SJSA1 (cell line): ENCODE measurements at regions not wholly inside any gene's neighbourhood (a gene's known extent, or its start where the extent isn't known, plus 50 kb on each side); places are given as distances from the start of the nearest gene placed in this dataset.

Experiments used
- DNase-seq, 2 experiments: peaks; one replicate each; pipeline ENCODE4 v3.0.0-alpha.2; 2015 to 2020; ENCODE audit warnings: low spot score in 2 of 2, low read depth in 1 of 2
- H3K27ac ChIP-seq: fragments of 250-450 bp; sonication (Bioruptor Pico); 2 replicates; pipeline ENCODE4 v1.5.1; 2020; ENCODE audit warnings: mild to moderate bottlenecking, moderate library complexity
- H3K27me3 ChIP-seq: fragments of 250-450 bp; sonication (Bioruptor Pico); replicated peaks from 2 replicates; pipeline ENCODE4 v1.5.1; 2020; ENCODE audit warnings: mild to moderate bottlenecking, moderate library complexity
- H3K36me3 ChIP-seq: fragments of 250-450 bp; sonication (Bioruptor Pico); 2 replicates; pipeline ENCODE4 v1.5.1; 2020; ENCODE audit warnings: mild to moderate bottlenecking
- H3K4me1 ChIP-seq: fragments of 250-450 bp; sonication (Bioruptor Pico); replicated peaks from 2 replicates; pipeline ENCODE4 v1.6.1; 2021; ENCODE audit warnings: mild to moderate bottlenecking
- H3K4me3 ChIP-seq: fragments of 250-450 bp; sonication (Bioruptor Pico); 2 replicates; pipeline ENCODE4 v1.5.1; 2020; ENCODE audit warnings: mild to moderate bottlenecking
- H3K9me3 ChIP-seq: fragments of 250-450 bp; sonication (Bioruptor Pico); replicated peaks from 2 replicates; pipeline ENCODE4 v1.5.1; 2020; ENCODE audit warnings: mild to moderate bottlenecking

- DNase-seq, result no peak
- Histone ChIP-seq H3K4me3 (no peak overlapping the region), H3K9me3 (no peaks in the 10 kb centered on the region), H3K4me1 (no peaks in the 10 kb centered on the region), H3K27ac (no peak overlapping the region), H3K36me3 (no peaks in the 10 kb centered on the region), H3K27me3 (no peaks in the 10 kb centered on the region)
These were observed 606.0 kb downstream of the ARL4A start for GRCh38 chr7:13293264-13294002.

- Histone ChIP-seq H3K4me3 (no peak overlapping the region), H3K27me3 (no peaks in the 10 kb centered on the region), H3K9me3 (no peaks in the 10 kb centered on the region), H3K4me1 (no peaks in the 10 kb centered on the region), H3K27ac (no peak overlapping the region), H3K36me3 (no peaks in the 10 kb centered on the region)
- DNase-seq, result no peak
These were observed 619.6 kb downstream of the ARL4A start for GRCh38 chr7:13307040-13307439.

GRCh38 chr7:13308423-13308822 is 621.0 kb downstream of the ARL4A start:
- no peak for DNase-seq
- Histone ChIP-seq H3K4me3 (no peak overlapping the region), H3K27me3 (no peaks in the 10 kb centered on the region)

GRCh38 chr7:13309535-13309934 is 622.1 kb downstream of the ARL4A start:
- no peaks in the 10 kb centered on the region for H3K36me3 ChIP-seq
- no peak for DNase-seq
- no peak overlapping the region for H3K4me3 ChIP-seq
- H3K27me3 ChIP-seq, result no peaks in the 10 kb centered on the region
- H3K27ac ChIP-seq, result no peak overlapping the region
- H3K4me1 ChIP-seq, result no peaks in the 10 kb centered on the region
- H3K9me3 ChIP-seq, result no peaks in the 10 kb centered on the region

More at GRCh38 chr7:13308423-13308822, 621.0 kb downstream of the ARL4A start:
- no peaks in the 10 kb centered on the region for H3K9me3 ChIP-seq
- no peaks in the 10 kb centered on the region for H3K4me1 ChIP-seq
- no peaks in the 10 kb centered on the region for H3K36me3 ChIP-seq
- no peak overlapping the region for H3K27ac ChIP-seq

GRCh38 chr7:13312307-13312706 is 624.9 kb downstream of the ARL4A start:
- no peak overlapping the region for H3K4me3 ChIP-seq
- no peaks in the 10 kb centered on the region for H3K27me3 ChIP-seq
- no peak overlapping the region for H3K27ac ChIP-seq
- no peaks in the 10 kb centered on the region for H3K36me3 ChIP-seq
- no peaks in the 10 kb centered on the region for H3K9me3 ChIP-seq
- DNase-seq, result no peak
- H3K4me1 ChIP-seq, result no peaks in the 10 kb centered on the region

- no peak overlapping the region for H3K4me3 ChIP-seq
- no peaks in the 10 kb centered on the region for H3K9me3 ChIP-seq
- DNase-seq, result no peak
- H3K27ac ChIP-seq, result no peak overlapping the region
- no peaks in the 10 kb centered on the region for H3K27me3 ChIP-seq
- H3K36me3 ChIP-seq, result no peaks in the 10 kb centered on the region
- no peaks in the 10 kb centered on the region for H3K4me1 ChIP-seq
These were observed 632.9 kb downstream of the ARL4A start for GRCh38 chr7:13320333-13320732.

GRCh38 chr7:13321316-13321715 is 633.9 kb downstream of the ARL4A start:
- DNase-seq, result no peak

GRCh38 chr7:13322126-13322525 is 634.7 kb downstream of the ARL4A start:
- DNase-seq, result no peak

More at GRCh38 chr7:13321316-13321715, 633.9 kb downstream of the ARL4A start:
- no peak overlapping the region for H3K27ac ChIP-seq
- no peaks in the 10 kb centered on the region for H3K9me3 ChIP-seq
- no peaks in the 10 kb centered on the region for H3K4me1 ChIP-seq
- no peaks in the 10 kb centered on the region for H3K27me3 ChIP-seq
- H3K36me3 ChIP-seq, result no peaks in the 10 kb centered on the region
- H3K4me3 ChIP-seq, result no peak overlapping the region

GRCh38 chr7:13327669-13328068 is 640.2 kb downstream of the ARL4A start:
- Histone ChIP-seq H3K27me3 (no peaks in the 10 kb centered on the region), H3K4me3 (no peak overlapping the region), H3K4me1 (no peaks in the 10 kb centered on the region), H3K27ac (no peak overlapping the region), H3K9me3 (no peaks in the 10 kb centered on the region), H3K36me3 (no peaks in the 10 kb centered on the region)
- DNase-seq, result no peak

More at GRCh38 chr7:13322126-13322525, 634.7 kb downstream of the ARL4A start:
- no peaks in the 10 kb centered on the region for H3K9me3 ChIP-seq
- H3K36me3 ChIP-seq, result no peaks in the 10 kb centered on the region
- H3K27me3 ChIP-seq, result no peaks in the 10 kb centered on the region
- H3K27ac ChIP-seq, result no peak overlapping the region
- H3K4me3 ChIP-seq, result no peak overlapping the region
- H3K4me1 ChIP-seq, result no peaks in the 10 kb centered on the region

- Histone ChIP-seq H3K27me3 (no peaks in the 10 kb centered on the region), H3K4me3 (no peak overlapping the region), H3K4me1 (no peaks in the 10 kb centered on the region), H3K27ac (no peak overlapping the region), H3K9me3 (no peaks in the 10 kb centered on the region), H3K36me3 (no peaks in the 10 kb centered on the region)
- no peak for DNase-seq
These were observed 645.9 kb downstream of the ARL4A start for GRCh38 chr7:13333371-13333770.

- Histone ChIP-seq H3K36me3 (no peaks in the 10 kb centered on the region), H3K4me3 (no peak overlapping the region), H3K27ac (no peak overlapping the region), H3K4me1 (no peaks in the 10 kb centered on the region), H3K27me3 (no peaks in the 10 kb centered on the region), H3K9me3 (no peaks in the 10 kb centered on the region)
- no peak for DNase-seq
These were observed 648.8 kb downstream of the ARL4A start for GRCh38 chr7:13336227-13336626.

- Histone ChIP-seq H3K36me3 (no peaks in the 10 kb centered on the region), H3K4me1 (no peaks in the 10 kb centered on the region), H3K4me3 (no peak overlapping the region), H3K9me3 (no peaks in the 10 kb centered on the region), H3K27ac (no peak overlapping the region), H3K27me3 (no peaks in the 10 kb centered on the region)
- DNase-seq, result no peak
These were observed 636.8 kb downstream of the ETV1 start for GRCh38 chr7:13352677-13353076.

- no peak for DNase-seq
- H3K27me3 ChIP-seq, result no peaks in the 10 kb centered on the region
- no peaks in the 10 kb centered on the region for H3K4me1 ChIP-seq
- H3K4me3 ChIP-seq, result no peak overlapping the region
- H3K27ac ChIP-seq, result no peak overlapping the region
- H3K36me3 ChIP-seq, result no peaks in the 10 kb centered on the region
- no peaks in the 10 kb centered on the region for H3K9me3 ChIP-seq
These were observed 629.8 kb downstream of the ETV1 start for GRCh38 chr7:13359656-13360055.

GRCh38 chr7:13386741-13387140 is 602.7 kb downstream of the ETV1 start:
- no peak overlapping the region for H3K4me3 ChIP-seq
- DNase-seq, result no peak
- H3K27me3 ChIP-seq, result no peaks in the 10 kb centered on the region
- no peaks in the 10 kb centered on the region for H3K9me3 ChIP-seq
- no peak overlapping the region for H3K27ac ChIP-seq
- H3K4me1 ChIP-seq, result no peaks in the 10 kb centered on the region
- no peaks in the 10 kb centered on the region for H3K36me3 ChIP-seq

GRCh38 chr7:13407911-13408310 is 581.6 kb downstream of the ETV1 start:
- Histone ChIP-seq H3K27me3 (no peaks in the 10 kb centered on the region), H3K4me1 (no peaks in the 10 kb centered on the region), H3K36me3 (no peaks in the 10 kb centered on the region), H3K27ac (no peak overlapping the region), H3K4me3 (no peak overlapping the region), H3K9me3 (no peaks in the 10 kb centered on the region)
- no peak for DNase-seq
